ENCODE measurements at regions not wholly inside any gene's neighbourhood (a gene's known extent, or its start where the extent isn't known, plus 50 kb on each side); places are given as distances from the start of the nearest gene placed in this dataset.
"Not testable (repeated sequence)": the region's sequence is repeated elsewhere in the genome, so short reads cannot be mapped to it uniquely, and the experiment has no call there.

- DNase-seq (ENCODE audit: low read depth): no peak
Observed at GRCh38 chr14:46433381-46433780, 218.2 kb downstream of the RPL10L start.

- DNase-seq (ENCODE audit: low read depth): no peak
Observed at GRCh38 chr14:46432516-46432915, 219.1 kb downstream of the RPL10L start.

GRCh38 chr14:46417066-46417465 lies 234.5 kb downstream of the RPL10L start:
- DNase-seq (ENCODE audit: low read depth): no peak

- no peak for DNase-seq (ENCODE audit: low read depth)
Observed at GRCh38 chr14:46404865-46405811, 246.4 kb downstream of the RPL10L start.

- not testable (repeated sequence) for DNase-seq (ENCODE audit: low read depth)
Observed at GRCh38 chr14:46402001-46402690, 249.4 kb downstream of the RPL10L start.

GRCh38 chr14:46401066-46401465 lies 250.5 kb downstream of the RPL10L start:
- DNase-seq (ENCODE audit: low read depth): no peak

GRCh38 chr14:46399049-46399448 lies 252.5 kb downstream of the RPL10L start:
- no peak for DNase-seq (ENCODE audit: low read depth)

- no peak for DNase-seq (ENCODE audit: low read depth)
Observed at GRCh38 chr14:46384611-46385010, 267.0 kb downstream of the RPL10L start.

GRCh38 chr14:46381674-46382073 lies 269.9 kb downstream of the RPL10L start:
- no peak for DNase-seq (ENCODE audit: low read depth)

- DNase-seq (ENCODE audit: low read depth): no peak
Observed at GRCh38 chr14:46378248-46378647, 273.3 kb downstream of the RPL10L start.

- no peak for DNase-seq (ENCODE audit: low read depth)
Observed at GRCh38 chr14:46377305-46377704, 274.3 kb downstream of the RPL10L start.

GRCh38 chr14:46369391-46369790 lies 282.2 kb downstream of the RPL10L start:
- DNase-seq (ENCODE audit: low read depth): no peak

GRCh38 chr14:46368275-46368674 lies 283.3 kb downstream of the RPL10L start:
- DNase-seq (ENCODE audit: low read depth): no peak

GRCh38 chr14:46352844-46353243 lies 298.7 kb downstream of the RPL10L start:
- no peak for DNase-seq (ENCODE audit: low read depth)

- DNase-seq (ENCODE audit: low read depth): no peak
Observed at GRCh38 chr14:46344327-46344937, 307.1 kb downstream of the RPL10L start.

GRCh38 chr14:46325777-46326176 lies 325.8 kb downstream of the RPL10L start:
- no peak for DNase-seq (ENCODE audit: low read depth)

GRCh38 chr14:46325157-46325556 lies 326.4 kb downstream of the RPL10L start:
- DNase-seq (ENCODE audit: low read depth): no peak

- DNase-seq (ENCODE audit: low read depth): no peak
Observed at GRCh38 chr14:46323404-46323762, 328.2 kb downstream of the RPL10L start.

GRCh38 chr14:46322730-46323403 lies 328.7 kb downstream of the RPL10L start:
- DNase-seq (ENCODE audit: low read depth): no peak

GRCh38 chr14:46322076-46322475 lies 329.5 kb downstream of the RPL10L start:
- DNase-seq (ENCODE audit: low read depth): no peak

- no peak for DNase-seq (ENCODE audit: low read depth)
Observed at GRCh38 chr14:46306267-46306666, 345.3 kb downstream of the RPL10L start.

- no peak for DNase-seq (ENCODE audit: low read depth)
Observed at GRCh38 chr14:46300765-46301164, 350.8 kb downstream of the RPL10L start.
